Smooth muscle cell (in vitro differentiated cells): ENCODE measurements at regions not wholly inside any gene's neighbourhood (a gene's known extent, or its start where the extent isn't known, plus 50 kb on each side); places are given as distances from the start of the nearest gene placed in this dataset.

Experiments used
- DNase-seq: peaks from one replicate; lab custom pipeline; 2025; ENCODE audit not compliant: unreplicated experiment; lab: John Stamatoyannopoulos, UW
- H2AFZ ChIP-seq: fragments of 200-600 bp; sonication (generic); 2 replicates; pipeline ENCODE4 v1.6.0; 2016; ENCODE audit warnings: antibody characterized with exemption, low read depth, mild to moderate bottlenecking
- H3F3A ChIP-seq: fragments of 200-600 bp; sonication (generic); 2 replicates; pipeline ENCODE4 v1.6.0; 2017; ENCODE audit warnings: antibody characterized with exemption, low read depth
- H3K27ac ChIP-seq: fragments of 200-600 bp; sonication (generic); 2 replicates; pipeline ENCODE4 v1.5.1; 2016; ENCODE audit warnings: low read depth, mild to moderate bottlenecking
- H3K27me3 ChIP-seq: fragments of 200-600 bp; sonication (generic); 2 replicates; pipeline ENCODE4 v1.6.1; 2016; ENCODE audit warnings: low read depth, mild to moderate bottlenecking
- H3K36me3 ChIP-seq: fragments of 200-600 bp; sonication (generic); 2 replicates; pipeline ENCODE4 v1.5.1; 2016; ENCODE audit warnings: low read depth
- H3K4me1 ChIP-seq: fragments of 200-600 bp; sonication (generic); 2 replicates; pipeline ENCODE4 v1.5.1; 2016; ENCODE audit warnings: low read depth
- H3K4me2 ChIP-seq: fragments of 200-600 bp; sonication (generic); 2 replicates; pipeline ENCODE4 v1.6.0; 2016; ENCODE audit warnings: mild to moderate bottlenecking
- H3K4me3 ChIP-seq: fragments of 200-600 bp; sonication (generic); 2 replicates; pipeline ENCODE4 v1.5.1; 2016; ENCODE audit warnings: mild to moderate bottlenecking
- H3K79me2 ChIP-seq: fragments of 200-600 bp; sonication (generic); 2 replicates; pipeline ENCODE4 v1.6.0; 2016; ENCODE audit warnings: low read depth, mild to moderate bottlenecking
- H3K9ac ChIP-seq: fragments of 200-600 bp; sonication (generic); 2 replicates; pipeline ENCODE4 v1.6.0; 2016; ENCODE audit warnings: low read depth
- H3K9me3 ChIP-seq: fragments of 200-600 bp; sonication (generic); replicated peaks from 2 replicates; pipeline ENCODE4 v1.5.1; 2016; ENCODE audit warnings: low read depth
- H4K20me1 ChIP-seq: fragments of 200-600 bp; sonication (generic); 2 replicates; pipeline ENCODE4 v1.6.0; 2016; ENCODE audit warnings: low read depth
- CTCF ChIP-seq: fragments of 200-600 bp; sonication (generic); IDR thresholded peaks from 2 replicates; pipeline ENCODE4 v1.5.1; 2017; ENCODE audit warnings: borderline replicate concordance, mild to moderate bottlenecking, antibody characterized with exemption; ENCODE audit not compliant: insufficient read depth, poor library complexity, severe bottlenecking
- WGBS: methylation state at CpG from one replicate; pipeline ENCODE4 v1.1.7; 2016; ENCODE audit warnings: low lambda C conversion rate; 5-methylcytosine and 5-hydroxymethylcytosine counted together

- Histone ChIP-seq H3K27ac (no peak overlapping the region), H3K79me2 (no peaks in the 10 kb centered on the region), H2AFZ (no peak overlapping the region), H3K9me3 (no peaks in the 10 kb centered on the region), H3K4me1 (no peaks in the 10 kb centered on the region), H3K4me2 (no peak overlapping the region), H3K27me3 (no peaks in the 10 kb centered on the region), H4K20me1 (no peaks in the 10 kb centered on the region), H3K9ac (no peak overlapping the region), H3K4me3 (no peak overlapping the region), H3K36me3 (no peaks in the 10 kb centered on the region), H3F3A (no peaks in the 10 kb centered on the region)
- WGBS = 80% methylated on average over 2 of the region's 2 CpGs
- no peak for TF ChIP-seq CTCF
- no peak for DNase-seq
Measured at GRCh38 chr2:129733579-129733978, 245.9 kb upstream of the RAB6C start.

GRCh38 chr2:129734343-129735034, 245.0 kb upstream of the RAB6C start:
- Histone ChIP-seq H3K27me3 (no peaks in the 10 kb centered on the region), H2AFZ (no peak overlapping the region), H3K27ac (no peak overlapping the region), H3K4me1 (no peaks in the 10 kb centered on the region), H3K36me3 (no peaks in the 10 kb centered on the region), H4K20me1 (no peaks in the 10 kb centered on the region), H3K9me3 (no peaks in the 10 kb centered on the region), H3K79me2 (no peaks in the 10 kb centered on the region), H3K9ac (no peak overlapping the region), H3F3A (no peaks in the 10 kb centered on the region), H3K4me3 (no peak overlapping the region), H3K4me2 (no peak overlapping the region)
- WGBS = 90% methylated on average over 10 of the region's 10 CpGs
- no peak for DNase-seq
- no peak for TF ChIP-seq CTCF

GRCh38 chr2:129735576-129735975, 243.9 kb upstream of the RAB6C start:
- H3K79me2 ChIP-seq = no peaks in the 10 kb centered on the region
- no peaks in the 10 kb centered on the region for H3K36me3 ChIP-seq
- H3K27me3 ChIP-seq = no peaks in the 10 kb centered on the region
- WGBS = 100% methylated on average over 4 of the region's 6 CpGs
- no peak overlapping the region for H3K4me2 ChIP-seq
- H3K4me3 ChIP-seq = no peak overlapping the region
- no peak for TF ChIP-seq CTCF
- no peaks in the 10 kb centered on the region for H3F3A ChIP-seq
- H3K9ac ChIP-seq = no peak overlapping the region
- DNase-seq = no peak
- no peak overlapping the region for H2AFZ ChIP-seq
- no peaks in the 10 kb centered on the region for H3K9me3 ChIP-seq
- no peak overlapping the region for H3K27ac ChIP-seq
- H4K20me1 ChIP-seq = no peaks in the 10 kb centered on the region
- H3K4me1 ChIP-seq = no peaks in the 10 kb centered on the region

- H3K9ac ChIP-seq = no peak overlapping the region
- no peaks in the 10 kb centered on the region for H3K27me3 ChIP-seq
- no peak overlapping the region for H3K4me2 ChIP-seq
- WGBS = 89% methylated on average over 15 of the region's 15 CpGs
- no peaks in the 10 kb centered on the region for H3F3A ChIP-seq
- no peaks in the 10 kb centered on the region for H4K20me1 ChIP-seq
- H3K4me3 ChIP-seq = no peak overlapping the region
- no peak for DNase-seq
- H2AFZ ChIP-seq = no peak overlapping the region
- H3K27ac ChIP-seq = no peak overlapping the region
- no peak for TF ChIP-seq CTCF
- no peaks in the 10 kb centered on the region for H3K36me3 ChIP-seq
- H3K79me2 ChIP-seq = no peaks in the 10 kb centered on the region
- no peaks in the 10 kb centered on the region for H3K9me3 ChIP-seq
- no peaks in the 10 kb centered on the region for H3K4me1 ChIP-seq
Measured at GRCh38 chr2:129737660-129738527, 241.6 kb upstream of the RAB6C start.
